ENCODE measurements at regions not wholly inside any gene's neighbourhood (a gene's known extent, or its start where the extent isn't known, plus 50 kb on each side); places are given as distances from the start of the nearest gene placed in this dataset.

GRCh38 chr6:40719671-40720374, 132.7 kb upstream of the LRFN2 start:
- TF ChIP-seq, protein P1, sequence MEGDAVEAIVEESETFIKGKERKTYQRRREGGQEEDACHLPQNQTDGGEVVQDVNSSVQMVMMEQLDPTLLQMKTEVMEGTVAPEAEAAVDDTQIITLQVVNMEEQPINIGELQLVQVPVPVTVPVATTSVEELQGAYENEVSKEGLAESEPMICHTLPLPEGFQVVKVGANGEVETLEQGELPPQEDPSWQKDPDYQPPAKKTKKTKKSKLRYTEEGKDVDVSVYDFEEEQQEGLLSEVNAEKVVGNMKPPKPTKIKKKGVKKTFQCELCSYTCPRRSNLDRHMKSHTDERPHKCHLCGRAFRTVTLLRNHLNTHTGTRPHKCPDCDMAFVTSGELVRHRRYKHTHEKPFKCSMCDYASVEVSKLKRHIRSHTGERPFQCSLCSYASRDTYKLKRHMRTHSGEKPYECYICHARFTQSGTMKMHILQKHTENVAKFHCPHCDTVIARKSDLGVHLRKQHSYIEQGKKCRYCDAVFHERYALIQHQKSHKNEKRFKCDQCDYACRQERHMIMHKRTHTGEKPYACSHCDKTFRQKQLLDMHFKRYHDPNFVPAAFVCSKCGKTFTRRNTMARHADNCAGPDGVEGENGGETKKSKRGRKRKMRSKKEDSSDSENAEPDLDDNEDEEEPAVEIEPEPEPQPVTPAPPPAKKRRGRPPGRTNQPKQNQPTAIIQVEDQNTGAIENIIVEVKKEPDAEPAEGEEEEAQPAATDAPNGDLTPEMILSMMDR (conservative IDR thresholded peaks at IDR 0.05 in 1 of 2, IDR thresholded peaks at IDR 0.05 in 1 of 2; ENCODE audit: low read depth in 1 of 2, low read length in 2 of 2) = no peak
- TF ChIP-seq EZH2 (IDR thresholded peaks at IDR 0.05; ENCODE audit: low read length, missing control alignments) = no peak

All from fibroblast of lung (primary cell).